ENCODE measurements at regions not wholly inside any gene's neighbourhood (a gene's known extent, or its start where the extent isn't known, plus 50 kb on each side); places are given as distances from the start of the nearest gene placed in this dataset.
"Not testable (repeated sequence)": the region's sequence is repeated elsewhere in the genome, so short reads cannot be mapped to it uniquely, and the experiment has no call there.

DNA sequence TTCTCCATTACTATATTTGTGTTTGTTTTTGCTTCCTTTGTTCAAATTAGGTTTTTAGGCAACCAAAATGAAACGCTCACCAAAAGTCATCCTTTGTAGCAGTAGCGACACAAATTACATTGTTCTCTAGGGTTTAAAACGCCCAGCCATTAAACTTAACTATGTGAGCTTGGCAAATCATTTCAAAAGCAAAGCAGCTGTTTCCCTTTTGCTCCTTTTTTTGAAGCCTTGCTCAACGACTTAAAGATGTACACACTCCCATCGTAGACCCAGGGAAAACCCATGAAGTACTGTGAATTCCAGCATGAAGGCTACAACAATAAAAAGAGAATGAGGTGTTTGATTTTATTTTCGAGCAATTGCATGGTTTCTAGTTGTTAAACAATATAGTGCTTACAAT, 106.7 kb downstream of the RAP2A start:
- Histone ChIP-seq H3K9me3 (no peaks in the 10 kb centered on the region), H3K36me3 (no peaks in the 10 kb centered on the region), H3K4me3 (no peak overlapping the region), H3K27ac (no peak overlapping the region), H3K27me3 (no peaks in the 10 kb centered on the region), H3K4me1 (peaks cover 0 to 4% (median 0%) of the 10 kb centered on the region in 4 donors)
- TF ChIP-seq, protein P1, sequence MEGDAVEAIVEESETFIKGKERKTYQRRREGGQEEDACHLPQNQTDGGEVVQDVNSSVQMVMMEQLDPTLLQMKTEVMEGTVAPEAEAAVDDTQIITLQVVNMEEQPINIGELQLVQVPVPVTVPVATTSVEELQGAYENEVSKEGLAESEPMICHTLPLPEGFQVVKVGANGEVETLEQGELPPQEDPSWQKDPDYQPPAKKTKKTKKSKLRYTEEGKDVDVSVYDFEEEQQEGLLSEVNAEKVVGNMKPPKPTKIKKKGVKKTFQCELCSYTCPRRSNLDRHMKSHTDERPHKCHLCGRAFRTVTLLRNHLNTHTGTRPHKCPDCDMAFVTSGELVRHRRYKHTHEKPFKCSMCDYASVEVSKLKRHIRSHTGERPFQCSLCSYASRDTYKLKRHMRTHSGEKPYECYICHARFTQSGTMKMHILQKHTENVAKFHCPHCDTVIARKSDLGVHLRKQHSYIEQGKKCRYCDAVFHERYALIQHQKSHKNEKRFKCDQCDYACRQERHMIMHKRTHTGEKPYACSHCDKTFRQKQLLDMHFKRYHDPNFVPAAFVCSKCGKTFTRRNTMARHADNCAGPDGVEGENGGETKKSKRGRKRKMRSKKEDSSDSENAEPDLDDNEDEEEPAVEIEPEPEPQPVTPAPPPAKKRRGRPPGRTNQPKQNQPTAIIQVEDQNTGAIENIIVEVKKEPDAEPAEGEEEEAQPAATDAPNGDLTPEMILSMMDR (IDR thresholded peaks at IDR 0.05) = no peak
- no peak for TF ChIP-seq POLR2A (IDR thresholded peaks at IDR 0.05)
- DNase-seq = no peak

DNA sequence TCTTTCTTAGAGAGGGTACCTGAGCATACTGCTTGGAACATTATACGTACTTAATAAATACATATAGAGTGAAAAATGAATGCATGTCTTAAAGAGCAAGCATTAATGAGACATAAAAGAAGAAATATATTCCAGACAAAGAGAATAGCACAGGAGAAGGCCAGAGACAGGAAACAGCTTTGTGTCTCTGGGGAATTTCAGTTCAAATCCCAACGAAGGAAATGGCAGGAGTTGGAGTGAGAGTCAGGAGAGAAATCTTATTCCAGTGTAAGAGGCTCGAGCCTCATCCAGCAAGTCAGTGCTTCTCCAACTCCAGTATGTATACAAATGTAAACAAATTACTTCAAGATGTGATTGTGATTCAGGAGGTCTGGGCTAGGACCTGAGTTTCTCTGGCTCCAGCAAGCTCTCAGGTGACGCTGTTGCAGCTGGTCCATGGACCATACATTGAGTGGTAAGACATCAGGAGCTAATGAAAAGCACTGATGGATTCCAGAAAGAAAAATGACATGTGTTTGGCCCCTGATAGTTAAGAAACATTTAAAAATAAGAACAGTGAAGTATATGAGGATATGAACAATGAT, 108.2 kb downstream of the RAP2A start:
- Histone ChIP-seq H3K27me3 (no peaks in the 10 kb centered on the region), H3K9me3 (no peaks in the 10 kb centered on the region), H3K4me1 (peaks cover 0 to 4% (median 0%) of the 10 kb centered on the region in 4 donors), H3K4me3 (no peak overlapping the region), H3K36me3 (no peaks in the 10 kb centered on the region), H3K27ac (no peak overlapping the region)
- no peak for DNase-seq
- TF ChIP-seq, protein P1 (IDR thresholded peaks at IDR 0.05) = no peak
- TF ChIP-seq POLR2A (IDR thresholded peaks at IDR 0.05) = no peak

DNA sequence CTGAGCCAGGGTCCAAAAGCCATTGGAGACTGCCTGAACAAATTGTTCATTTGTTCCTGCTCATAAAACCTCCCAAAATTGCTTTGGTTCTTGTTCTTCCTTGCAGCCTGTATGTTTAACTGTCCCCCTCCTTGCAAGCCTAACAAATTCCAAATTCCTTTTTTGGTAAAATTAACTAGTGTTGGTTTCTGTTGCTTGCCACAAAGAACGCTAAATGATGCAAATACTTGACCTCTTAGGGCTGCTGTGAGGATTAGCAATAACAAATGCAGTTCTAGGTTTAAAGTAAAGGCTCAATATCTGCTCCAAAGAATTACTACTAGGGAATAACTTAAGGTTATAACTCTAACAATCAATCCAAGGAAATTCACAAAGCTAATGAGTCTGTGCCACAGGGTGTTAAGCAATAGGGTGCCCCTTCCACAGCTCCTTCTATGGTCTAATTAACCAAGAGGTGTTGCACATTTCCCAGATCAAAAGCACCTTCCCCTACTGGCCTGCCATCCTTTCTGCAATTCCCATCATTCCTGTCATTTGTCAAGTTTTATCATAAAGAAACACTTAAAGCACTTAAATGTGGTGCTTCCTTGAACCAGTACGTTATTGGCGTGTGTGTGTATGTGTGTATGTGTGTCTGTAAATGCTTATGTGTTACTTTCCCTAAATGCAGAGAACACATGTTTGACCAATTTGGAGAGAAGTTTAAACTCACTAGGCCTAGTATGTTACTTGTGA, 110.2 kb downstream of the RAP2A start:
- Histone ChIP-seq H3K4me3 (no peak overlapping the region), H3K9me3 (no peaks in the 10 kb centered on the region), H3K27ac (peak overlapping the region in 1 of 4 donors; percentile 9), H3K27me3 (no peaks in the 10 kb centered on the region), H3K36me3 (no peaks in the 10 kb centered on the region), H3K4me1 (peaks cover 0 to 4% (median 0%) of the 10 kb centered on the region in 4 donors)
- DNase-seq = no peak
- TF ChIP-seq, protein P1 (IDR thresholded peaks at IDR 0.05) = no peak
- no peak for TF ChIP-seq POLR2A (IDR thresholded peaks at IDR 0.05)

DNA sequence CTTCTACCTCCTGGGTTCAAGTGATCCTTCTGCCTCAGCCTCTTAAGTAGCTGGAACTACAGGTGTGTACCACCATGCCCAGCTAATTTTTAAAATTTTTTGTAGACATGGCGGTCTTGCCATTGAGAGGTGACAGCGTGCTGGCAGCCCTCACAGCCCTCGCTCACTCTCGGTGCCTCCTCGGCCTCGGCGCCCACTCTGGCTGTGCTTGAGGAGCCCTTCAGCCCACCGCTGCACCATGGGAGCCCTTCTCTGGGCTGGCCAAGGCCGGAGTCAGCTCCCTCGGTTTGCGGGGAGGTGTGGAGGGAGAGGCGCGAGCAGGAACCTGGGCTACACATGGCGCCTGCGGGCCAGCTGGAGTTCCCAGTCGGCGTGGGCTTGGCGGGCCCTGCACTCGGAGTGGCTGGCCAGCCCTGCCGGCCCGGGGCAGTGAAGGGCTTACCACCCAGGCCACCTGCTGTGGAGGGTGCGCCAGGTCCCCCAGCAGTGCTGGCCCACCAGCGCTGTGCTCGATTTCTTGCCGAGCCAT, 111.1 kb downstream of the RAP2A start:
- DNase-seq, H3K27ac ChIP-seq, H3K4me3 ChIP-seq, H3K36me3 ChIP-seq, H3K9me3 ChIP-seq, H3K27me3 ChIP-seq, H3K4me1 ChIP-seq: not testable (repeated sequence)

DNA sequence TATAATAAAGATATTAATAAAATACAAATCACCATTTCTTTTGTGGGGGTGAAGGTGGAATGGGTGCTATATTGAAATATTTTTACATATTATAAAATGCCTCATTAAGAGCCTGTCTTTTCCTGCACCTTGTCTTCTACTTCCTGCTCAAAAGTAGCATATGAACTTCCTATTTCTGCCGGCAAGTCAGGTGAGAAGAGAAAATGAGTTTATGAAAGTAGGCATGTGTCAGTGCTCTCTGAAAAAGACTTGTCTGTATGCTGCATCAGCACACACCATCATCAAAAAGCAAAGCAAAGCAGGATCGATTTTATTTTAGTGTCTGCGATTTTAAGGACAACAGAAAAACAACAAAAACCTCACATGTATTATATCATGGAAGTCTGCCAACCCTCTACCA, 114.2 kb downstream of the RAP2A start:
- H3K4me3 ChIP-seq = no peak overlapping the region
- no peaks in the 10 kb centered on the region for H3K27me3 ChIP-seq
- H3K36me3 ChIP-seq = no peaks in the 10 kb centered on the region

DNA sequence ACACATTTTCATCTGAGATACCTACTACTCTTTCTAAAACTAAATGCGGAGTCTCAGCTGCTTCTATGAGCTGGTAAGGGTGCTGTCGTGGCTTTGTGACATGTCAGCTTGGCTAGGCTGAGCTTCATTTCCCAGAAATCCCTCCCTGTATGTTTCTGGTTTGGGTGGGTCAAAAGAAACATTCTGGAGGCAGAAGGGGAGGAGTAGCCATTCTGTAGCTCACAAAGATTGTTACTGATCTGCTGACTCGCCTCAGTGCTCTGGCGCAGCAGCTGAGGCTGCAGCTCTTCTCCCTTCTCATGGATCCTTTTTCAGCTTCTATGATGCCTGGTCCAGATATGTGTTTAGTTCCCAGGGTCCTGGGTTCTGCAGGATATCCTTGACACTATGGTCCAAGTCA, 114.7 kb downstream of the RAP2A start:
- H3K27me3 ChIP-seq = no peaks in the 10 kb centered on the region
- no peak overlapping the region for H3K4me3 ChIP-seq
- H3K36me3 ChIP-seq = no peaks in the 10 kb centered on the region
- no peak for DNase-seq
- peak overlapping the region in 1 of 4 donors; percentile 16 for H3K27ac ChIP-seq
- no peaks in the 10 kb centered on the region for H3K9me3 ChIP-seq
- no peaks in the 10 kb centered on the region for H3K4me1 ChIP-seq
- TF ChIP-seq, protein P1 (IDR thresholded peaks at IDR 0.05) = no peak
- TF ChIP-seq POLR2A (IDR thresholded peaks at IDR 0.05) = no peak

More for the DNA sequence above, 114.2 kb downstream of the RAP2A start:
- no peak for DNase-seq
- Histone ChIP-seq H3K27ac (no peak overlapping the region), H3K4me1 (peaks cover 0 to 1% (median 0%) of the 10 kb centered on the region in 4 donors), H3K9me3 (no peaks in the 10 kb centered on the region)
- TF ChIP-seq, protein P1 (IDR thresholded peaks at IDR 0.05) = no peak
- TF ChIP-seq POLR2A (IDR thresholded peaks at IDR 0.05) = no peak
